ENCODE measurements at regions not wholly inside any gene's neighbourhood (a gene's known extent, or its start where the extent isn't known, plus 50 kb on each side); places are given as distances from the start of the nearest gene placed in this dataset.

DNA sequence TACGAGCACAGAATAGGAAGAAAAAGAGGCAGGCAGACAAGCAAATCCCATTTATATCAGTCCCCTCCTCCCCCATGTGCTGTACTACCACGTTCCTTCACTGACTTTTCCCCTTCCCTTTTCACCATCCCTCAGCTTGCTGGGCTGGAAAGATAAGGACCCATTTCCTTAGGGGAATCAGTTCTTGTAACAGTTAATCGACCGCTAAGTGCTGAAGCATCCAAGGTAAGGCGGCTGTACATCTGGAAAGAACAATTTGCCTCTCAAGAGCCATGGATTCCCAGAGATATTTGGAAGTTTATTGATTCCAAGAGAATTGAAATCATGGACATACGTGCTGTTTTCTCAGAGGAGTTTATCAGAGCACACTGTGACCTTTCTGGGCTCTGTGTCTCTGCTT, 1688.0 kb downstream of the STIM2 start:
- no peak for DNase-seq

DNA sequence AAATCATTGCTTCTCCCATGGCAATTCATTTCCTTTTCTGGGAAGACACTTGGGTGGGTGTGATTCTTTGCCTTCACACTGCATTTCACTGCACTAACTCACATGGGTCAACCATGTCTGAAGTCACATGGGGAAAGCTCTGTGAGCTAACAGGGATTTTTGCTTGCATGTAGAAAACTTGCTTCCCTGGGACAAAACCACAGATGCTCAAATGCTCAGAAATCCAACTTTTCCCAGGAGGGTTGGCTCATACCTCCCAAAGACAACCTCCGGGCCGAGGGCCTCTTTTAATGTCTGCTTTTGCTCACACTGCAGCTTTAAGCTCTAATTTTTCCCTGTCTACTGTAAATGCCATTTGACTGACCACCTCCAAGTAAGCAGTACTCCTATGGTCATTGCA, 1695.2 kb downstream of the STIM2 start:
- no peak for DNase-seq

DNA sequence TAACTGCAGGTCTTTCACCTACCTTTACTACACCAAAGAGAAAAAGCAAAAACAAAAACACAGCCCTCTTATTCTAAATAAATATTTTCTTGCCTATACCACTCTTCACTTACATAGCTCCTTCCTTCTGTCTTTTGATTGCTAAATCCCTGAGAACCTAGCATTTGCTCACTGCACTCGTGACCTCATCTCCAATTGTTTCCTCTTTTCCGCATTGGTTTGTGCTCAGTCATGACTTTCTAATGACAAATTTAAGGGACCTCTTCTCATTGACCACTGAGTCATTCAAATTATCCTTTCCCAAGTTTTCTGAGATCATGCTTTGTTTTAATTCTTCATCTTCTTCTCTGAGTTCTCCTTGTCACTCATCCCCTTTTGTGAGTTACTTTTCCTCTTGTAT, 1697.1 kb downstream of the STIM2 start:
- no peak for DNase-seq

DNA sequence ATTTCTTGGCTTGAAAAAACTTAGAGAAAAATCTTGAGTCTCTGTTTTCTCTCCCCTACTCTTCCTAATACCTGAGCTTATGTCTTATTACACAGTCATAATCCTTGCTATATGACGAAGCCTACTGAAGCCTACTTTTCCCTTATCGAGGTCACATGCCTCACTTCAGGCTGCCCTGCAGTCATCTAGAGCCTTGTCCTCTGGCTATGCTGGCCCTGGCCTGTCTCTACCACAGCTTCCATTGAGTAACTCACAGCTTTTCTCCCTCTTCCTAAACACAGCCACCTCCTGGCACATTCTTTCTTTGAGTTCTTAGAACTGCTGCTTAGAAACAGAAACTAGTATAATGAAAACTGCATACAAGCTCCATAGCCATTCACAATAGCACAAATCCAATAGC, 1698.3 kb downstream of the STIM2 start:
- DNase-seq: no peak

DNA sequence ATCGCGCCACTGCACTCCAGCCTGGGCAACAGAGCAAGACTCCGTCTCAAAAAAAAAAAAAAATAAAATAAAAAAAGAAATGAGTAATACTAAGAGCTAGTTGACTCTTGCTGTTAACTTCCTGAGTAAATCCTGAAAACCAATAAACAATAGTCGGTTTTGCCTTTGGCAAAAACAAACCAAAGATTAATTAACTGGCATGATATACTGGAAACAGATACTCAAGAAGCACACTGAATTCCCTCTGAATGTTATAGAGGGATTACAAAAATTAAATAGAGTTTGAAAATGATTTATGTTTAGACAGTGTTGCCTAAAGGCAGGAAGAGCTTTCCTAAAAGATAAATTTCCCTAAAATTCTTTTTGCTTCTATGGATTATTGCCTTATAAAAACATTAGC, 1702.3 kb downstream of the STIM2 start:
- no peak for DNase-seq

DNA sequence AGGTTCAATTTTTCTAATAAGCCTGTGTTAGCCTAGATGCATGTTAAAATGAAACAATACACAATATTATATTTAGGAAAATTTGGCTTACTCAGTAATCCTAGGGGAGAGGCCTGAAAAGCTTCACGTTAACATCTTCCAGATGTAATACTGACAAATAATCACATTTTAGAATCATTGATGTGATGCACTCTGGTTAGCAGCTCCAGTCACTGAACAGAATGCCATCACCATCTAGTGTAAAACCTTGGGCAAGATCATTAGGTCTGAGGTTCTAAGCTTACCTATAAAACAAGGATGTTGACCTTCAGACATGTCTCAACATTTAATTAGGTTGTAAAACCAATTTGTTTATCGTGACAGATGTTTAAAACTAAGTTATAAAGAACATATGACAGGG, 1704.8 kb downstream of the STIM2 start:
- DNase-seq: no peak

DNA sequence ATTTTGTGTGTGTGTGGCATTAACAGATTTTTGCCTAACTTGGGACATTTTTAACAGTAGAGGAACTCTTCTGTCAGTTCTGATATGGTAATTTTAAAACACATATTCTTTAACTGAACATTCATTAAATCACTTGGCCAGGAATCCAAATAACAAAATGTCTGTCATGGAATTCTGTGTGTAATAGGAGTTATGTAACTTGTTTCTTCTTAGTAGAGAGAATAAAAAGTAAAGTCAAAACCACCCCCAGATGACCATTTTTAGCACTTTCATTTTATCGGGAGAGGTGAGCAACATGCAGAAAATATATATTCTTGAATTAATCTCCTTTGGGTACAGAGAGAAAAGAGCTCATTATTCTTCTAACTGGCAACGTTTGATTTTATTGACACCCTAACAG, 1740.3 kb downstream of the STIM2 start:
- no peak for DNase-seq

DNA sequence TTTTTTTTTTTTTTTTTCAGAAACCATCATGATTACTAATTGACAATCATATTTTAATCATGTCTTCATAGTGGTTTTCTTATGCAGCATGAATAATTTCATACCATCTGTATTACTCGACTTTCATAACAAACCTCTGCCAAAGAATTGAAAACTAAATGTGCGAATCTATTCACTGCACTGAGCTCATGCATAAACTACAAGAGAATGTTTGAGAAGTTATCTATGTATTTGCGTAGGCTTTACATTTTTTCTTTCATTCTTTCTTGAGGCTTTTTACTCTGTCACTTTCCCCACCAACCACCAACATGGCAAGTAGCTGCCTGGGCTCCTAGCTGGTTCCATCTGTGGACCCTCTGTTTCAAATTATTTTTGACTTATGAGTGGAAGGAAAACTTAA, 1761.0 kb downstream of the STIM2 start:
- no peak for DNase-seq

DNA sequence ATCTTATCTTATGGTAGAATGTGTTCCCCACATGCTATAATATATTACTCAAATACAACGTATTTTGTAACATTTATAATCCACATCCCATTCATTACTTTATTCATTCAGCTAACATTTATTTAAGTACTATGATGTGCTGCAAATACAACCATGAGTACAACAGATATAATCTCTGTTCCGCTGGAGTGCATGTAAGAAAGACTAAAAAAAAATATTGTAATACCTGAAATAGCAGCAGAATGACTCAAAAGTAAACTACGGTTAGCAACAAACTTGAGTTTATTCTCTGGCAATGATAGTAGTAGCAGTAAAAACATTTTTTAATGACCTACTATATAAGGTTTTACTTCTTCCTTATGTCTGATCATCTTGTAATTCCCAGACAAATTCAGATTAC, 1776.3 kb downstream of the STIM2 start:
- no peak for DNase-seq

DNA sequence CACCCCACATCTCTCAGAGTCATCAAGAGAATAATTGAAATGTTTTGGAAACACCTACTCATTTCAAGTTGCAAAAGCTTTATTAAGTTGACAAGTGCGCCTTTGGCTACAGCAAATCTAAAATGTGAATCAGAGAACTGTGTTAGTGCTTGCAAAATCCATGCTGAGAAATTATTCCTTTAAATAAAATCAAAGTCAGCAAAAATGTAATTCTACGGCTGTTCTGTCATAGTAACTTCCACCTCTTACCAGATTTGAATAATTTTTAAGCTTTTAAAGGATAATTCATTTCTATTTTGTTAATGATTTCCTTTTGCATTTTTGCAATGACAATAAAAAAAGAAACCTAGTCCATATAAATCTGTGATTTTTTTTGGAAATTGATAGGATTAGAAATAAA, 1779.1 kb downstream of the STIM2 start:
- DNase-seq: no peak

DNA sequence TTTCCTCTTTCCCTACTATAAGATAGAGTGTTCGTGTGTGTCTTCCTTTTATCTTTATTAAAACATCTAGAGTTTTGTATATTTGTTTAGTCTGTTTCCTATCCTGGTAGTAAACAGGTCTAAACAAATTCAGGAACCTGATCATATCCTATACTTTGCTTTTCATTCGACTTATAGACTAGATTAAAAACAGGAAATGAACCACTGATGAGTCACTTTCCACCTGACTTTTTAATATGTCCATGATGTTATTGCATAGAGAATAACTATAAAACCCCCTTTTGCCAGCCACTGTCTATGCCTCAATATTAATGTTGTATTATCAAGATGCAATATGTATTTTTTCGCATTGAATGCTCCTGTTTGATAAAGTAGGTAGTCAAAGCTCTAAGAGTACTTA, 1794.0 kb downstream of the STIM2 start:
- no peak for DNase-seq

DNA sequence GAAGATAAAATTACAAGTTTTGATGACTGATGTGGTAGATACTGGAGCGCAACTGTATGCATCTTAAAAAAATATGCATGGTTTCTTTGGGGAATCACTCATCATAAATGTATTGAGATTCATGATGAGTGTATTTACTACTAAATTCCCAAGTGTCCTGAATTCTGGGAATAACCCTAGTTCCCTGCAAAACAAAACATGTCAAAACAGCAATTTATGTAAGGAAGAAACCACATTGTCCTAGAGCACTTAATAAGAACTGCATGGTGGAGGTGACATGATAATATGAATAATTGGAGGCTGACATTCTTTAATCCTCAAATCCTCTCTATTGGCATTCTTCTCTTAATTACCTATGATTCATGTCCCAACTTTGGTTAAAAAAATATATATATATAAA, 1804.7 kb downstream of the STIM2 start:
- DNase-seq: no peak

DNA sequence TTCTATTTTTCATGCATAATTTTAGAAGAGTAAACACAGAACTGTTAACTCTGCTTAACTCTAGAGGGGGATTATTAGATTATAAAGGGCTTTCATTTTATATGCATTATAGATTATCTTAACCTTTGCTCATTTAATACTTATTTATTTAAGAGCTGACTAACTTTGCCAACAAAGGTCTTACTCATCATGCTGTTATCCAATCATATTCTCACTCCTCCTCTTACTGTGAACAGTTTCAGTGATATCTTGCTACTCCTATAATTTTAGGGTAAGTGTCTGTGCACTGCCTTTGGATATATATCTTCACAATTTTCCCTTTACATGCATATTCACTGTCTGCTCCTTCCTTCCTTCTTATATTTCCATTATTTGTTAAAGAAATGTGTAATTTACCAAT, 1814.9 kb downstream of the STIM2 start:
- DNase-seq: no peak

DNA sequence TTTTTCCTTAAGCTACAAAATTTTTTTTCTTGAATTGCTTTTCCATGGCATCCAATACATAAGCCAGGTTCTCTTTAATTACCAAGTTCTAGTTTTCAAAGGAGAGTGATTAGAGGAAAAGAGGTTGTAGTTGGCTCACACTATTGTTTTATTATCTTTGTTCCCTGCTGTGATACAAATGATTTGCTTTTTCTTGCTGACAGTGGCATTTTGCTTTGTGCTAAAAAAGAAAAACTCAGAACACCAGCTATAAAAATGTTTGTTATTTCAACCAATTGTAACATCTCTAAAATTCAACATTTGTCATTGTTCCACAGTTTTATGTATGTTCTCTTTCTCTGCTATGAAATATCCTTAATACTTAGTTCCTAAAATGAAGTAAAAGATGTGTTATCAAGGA, 1817.2 kb downstream of the STIM2 start:
- no peak for DNase-seq

DNA sequence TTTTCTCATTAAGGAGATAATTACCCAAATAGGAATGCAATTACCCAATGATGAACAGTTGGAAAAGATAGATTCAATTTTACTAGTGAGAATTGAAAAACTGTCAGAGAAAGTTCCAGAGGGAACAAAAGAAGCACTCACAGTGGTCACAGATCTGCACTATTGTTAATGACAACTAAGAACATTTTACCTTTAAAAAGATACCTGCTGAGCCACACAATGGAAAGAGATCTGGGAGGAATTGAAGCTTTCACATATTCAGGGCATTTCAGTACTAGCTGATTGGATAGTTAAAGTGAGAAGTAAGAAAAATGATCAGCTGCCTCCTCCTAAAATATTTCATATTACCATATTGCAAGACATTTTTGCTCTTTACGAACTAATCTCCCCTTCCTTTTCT, 1822.2 kb downstream of the STIM2 start:
- DNase-seq: no peak

DNA sequence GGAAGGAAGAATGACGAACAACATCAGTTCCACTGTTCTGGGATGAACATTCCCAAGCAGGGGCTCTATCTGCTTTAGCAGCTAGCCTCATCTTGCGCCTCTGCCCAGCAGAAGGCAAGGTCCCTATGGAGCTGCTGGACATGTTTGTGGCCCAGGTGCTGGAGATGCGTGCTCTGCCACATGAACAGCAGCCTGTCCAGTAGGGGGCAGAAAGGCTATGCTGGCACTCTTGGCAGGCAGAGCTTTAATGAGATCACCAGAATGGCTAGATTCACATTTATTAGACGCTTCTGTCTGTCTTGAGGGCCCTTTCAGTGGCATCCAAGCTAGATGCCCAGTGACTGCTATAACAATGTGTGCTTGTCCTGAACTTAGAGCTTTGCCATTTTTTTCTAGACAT, 1826.0 kb downstream of the STIM2 start:
- DNase-seq: no peak

DNA sequence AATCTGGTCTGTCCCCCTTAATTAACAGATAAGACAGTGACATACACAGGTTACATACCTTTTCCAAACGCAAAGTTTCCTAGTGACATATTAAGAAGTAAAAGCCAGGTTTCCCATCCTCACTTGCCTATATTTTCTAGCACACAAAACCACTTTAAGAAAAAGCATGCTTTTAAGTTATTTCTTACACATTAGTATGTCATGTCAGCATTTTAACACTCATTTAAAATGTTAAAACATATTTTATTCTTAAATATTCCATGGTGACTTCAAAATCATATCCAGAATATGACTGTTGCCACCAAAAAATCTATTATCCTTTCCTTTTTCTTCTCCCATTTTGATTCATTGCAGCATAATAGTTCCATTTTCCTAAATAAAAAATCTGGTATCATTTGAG, 1830.2 kb downstream of the STIM2 start:
- no peak for DNase-seq

DNA sequence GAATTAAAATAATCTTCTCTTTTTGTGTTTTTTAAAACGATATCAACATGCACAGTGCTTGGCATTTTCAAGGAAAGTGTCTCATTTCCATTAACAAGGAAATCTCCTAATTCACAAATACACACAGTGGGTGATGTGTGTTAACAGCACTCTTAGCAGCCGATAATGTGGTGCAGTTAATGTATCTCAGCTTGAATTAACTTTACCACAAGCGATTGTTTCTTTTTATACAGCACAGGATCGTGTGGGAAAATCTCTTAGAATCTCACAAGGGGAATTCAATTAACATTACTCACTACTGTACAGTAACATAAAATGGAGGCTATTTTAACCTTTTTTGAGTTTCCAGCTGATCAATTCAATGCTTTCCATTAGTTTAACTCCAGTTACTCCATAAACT, 1841.9 kb downstream of the STIM2 start:
- DNase-seq: no peak

DNA sequence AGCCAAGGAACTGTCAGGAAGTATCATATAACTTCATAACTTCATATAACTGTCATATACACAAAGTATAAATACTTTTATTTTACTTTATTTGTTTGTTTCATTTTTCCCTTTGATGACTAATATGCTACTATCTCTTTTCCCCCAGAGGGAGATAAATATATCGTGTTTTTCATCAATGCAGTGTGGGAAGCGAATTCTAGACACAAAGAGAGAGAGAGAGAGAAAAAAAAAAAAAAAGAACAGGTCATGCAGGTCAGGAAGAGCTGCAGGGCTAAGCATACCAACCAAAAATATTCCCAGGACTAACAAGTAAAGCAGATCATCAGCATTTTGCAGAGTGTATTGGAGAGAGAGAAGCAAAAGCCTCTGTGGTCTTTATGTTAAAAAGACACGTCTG, 1849.2 kb downstream of the STIM2 start:
- DNase-seq: no peak

DNA sequence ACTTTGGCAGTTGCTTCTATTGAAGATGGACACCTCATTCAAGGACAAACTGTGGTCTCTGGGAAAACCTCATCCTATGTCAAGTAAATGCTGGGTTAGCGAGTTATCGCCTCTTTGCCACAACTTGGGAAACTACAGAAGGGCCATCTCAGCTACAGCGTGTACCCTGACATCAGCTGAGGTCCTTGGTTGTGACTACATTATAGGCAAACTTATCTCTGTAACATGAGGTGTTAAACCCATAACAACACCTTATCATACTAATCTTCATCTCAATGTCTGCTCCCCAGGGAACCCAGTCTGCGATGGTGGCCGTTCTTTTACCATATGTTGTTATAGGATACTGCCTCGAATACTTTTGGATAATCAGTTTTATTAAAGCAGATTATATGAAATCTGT, 1862.7 kb downstream of the STIM2 start:
- DNase-seq: no peak

DNA sequence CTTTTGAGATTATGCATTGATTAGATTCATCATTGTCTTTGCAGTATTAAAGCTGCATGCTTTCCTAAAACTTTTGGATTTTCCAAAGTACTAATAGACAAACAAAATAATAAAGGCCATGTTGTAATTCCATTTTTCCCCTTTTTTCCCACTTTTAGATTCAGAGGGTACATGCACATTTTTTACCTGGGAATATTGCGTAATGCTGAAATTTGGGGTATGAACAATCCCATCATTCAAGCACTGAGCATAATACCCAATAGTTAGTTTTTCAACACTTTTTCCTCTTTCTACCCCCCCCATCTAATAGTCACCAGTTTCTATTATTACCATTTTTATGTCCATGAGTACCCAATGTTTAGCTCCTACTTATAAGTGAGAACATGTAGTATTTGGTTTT, 1863.6 kb downstream of the STIM2 start:
- DNase-seq: no peak

DNA sequence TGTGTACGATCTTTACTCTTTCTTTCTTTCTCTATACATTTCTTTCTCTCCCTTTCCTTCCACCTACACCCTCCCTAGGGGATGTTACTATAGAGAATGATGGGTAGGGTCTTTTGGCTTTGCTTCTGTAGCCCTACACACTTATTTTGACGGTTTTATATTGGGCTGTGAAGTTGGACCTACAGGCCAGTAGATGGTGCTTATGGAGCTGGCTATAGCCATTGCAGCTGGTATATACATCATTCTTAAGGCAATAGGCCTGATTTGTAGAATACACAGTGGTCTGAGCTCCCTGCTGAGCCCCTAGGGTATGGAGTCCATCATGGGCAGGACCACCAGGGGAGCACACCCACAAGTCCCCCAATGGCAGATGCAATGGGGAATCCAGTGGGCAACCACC, 1869.7 kb downstream of the STIM2 start:
- no peak for DNase-seq

DNA sequence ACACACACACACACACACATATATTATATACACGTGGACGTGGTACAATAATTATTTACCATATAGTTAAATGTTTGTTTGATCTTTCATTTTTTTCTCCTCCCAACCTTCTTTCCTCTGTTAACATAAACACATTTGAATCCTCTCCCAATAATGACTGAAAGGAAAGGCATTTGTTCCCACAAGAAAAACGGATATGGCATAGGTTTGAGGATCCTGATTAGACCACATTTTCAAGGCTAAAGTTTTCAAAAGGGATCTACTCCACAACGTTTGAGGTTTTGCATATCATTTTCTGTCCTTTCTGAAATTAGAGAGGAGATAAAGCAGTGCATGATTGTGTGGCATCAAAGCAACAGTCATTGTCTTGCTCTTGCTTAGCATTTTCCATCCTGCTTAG, 1883.4 kb downstream of the STIM2 start:
- no peak for DNase-seq

DNA sequence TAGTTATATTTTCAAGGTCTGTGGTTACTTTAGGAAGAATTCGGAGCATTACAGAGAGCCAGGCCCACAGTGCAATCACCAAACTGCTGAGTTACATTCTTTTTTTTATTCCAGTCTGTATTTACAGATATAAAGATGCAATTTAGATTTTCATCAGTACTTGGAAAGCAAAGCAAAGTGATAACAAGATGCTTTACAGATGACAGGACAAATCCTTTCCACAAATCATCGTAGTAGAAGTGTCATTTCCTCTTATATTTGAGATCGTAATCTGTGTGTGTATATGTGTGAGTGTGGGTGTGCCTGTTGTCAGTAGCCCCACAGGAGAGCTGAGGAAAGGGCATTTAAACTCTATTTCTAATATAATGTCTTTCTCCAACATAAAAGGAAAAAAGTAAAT, 1893.7 kb downstream of the STIM2 start:
- DNase-seq: no peak

DNA sequence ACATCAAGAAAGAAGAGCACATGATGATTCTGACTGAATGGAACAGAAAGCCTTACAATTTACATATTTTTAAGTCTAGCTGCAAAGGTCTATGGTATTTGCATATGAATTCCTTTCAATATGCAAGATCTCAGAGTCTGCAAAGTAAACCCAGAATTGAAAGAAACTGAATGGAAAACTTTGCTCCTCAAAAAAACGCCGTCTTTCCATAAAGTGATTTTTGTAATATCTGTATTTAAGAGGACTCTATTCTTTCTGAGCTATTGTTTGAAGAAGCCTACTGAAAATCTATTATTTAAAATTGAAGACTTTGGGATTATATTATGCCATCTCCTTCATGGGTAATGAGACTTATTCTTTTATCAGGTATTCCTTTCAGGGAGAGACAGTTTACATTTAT, 1894.4 kb downstream of the STIM2 start:
- no peak for DNase-seq

DNA sequence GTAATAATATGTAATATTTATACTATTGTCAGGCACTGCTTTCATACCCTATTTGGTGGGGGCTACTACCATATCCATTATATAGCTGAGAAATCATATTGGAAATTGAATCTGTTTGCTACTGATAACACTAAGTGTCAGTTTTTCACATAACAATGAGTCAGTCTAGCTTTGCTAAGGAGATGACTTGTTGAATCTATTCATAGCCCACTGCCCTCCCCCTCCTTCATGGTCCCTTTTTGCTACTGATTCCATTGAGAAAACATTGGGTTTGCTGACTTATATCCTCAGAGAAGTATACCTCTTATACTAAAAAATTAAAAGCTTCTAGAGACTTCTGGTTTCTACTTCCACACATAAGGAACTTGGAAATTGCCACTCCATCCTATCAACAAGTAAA, 1898.4 kb downstream of the STIM2 start:
- DNase-seq: no peak

DNA sequence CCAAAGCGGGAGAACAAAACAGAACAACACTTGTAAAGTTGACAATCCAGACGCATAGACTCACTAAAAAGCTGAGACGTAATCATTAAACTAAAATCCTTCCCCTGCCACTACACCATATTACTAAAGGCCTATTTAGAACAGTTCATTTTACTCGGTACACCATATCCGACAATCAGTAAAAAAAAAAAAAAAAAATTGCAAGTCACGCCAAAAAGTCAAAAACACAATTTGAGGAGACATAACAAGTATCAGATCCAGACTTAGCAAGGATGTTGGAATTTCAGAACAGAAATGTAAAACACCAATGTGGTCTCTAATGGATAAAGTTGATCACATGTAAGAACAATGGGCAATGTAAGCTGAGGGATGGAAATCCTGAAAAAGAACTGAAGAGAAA, 1899.4 kb downstream of the STIM2 start:
- no peak for DNase-seq
